ENCODE measurements at regions not wholly inside any gene's neighbourhood (a gene's known extent, or its start where the extent isn't known, plus 50 kb on each side); places are given as distances from the start of the nearest gene placed in this dataset.

DNA sequence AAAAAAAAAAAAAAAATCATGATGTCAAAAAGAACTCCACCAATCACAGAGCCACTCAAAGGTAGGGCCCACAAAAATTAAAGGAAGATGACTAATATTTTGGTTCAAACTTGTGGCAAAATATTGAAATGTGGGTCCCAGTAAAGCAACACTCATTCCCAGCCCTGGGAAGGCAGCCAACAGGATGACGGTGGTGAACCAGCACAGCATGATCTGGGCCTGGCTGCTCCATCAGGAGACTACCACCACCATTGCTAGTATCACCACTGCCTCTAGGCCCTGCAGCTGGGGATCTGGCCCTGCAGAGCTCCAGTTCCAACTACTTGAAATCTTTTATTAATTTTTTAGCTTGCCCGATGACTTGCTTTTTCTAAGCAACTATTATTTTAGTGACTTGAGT is 206.8 kb upstream of the ITGA1 start:
- Histone ChIP-seq H2AFZ (ENCODE audit: low read length) (no peak overlapping the region), H3K36me3 (ENCODE audit: low read depth, low read length) (no peaks in the 10 kb centered on the region), H3K27me3 (ENCODE audit: low read length) (no peaks in the 10 kb centered on the region), H3F3A (ENCODE audit: low read length, unreplicated experiment) (no peaks in the 10 kb centered on the region), H3K9me3 (ENCODE audit: low read length) (no peaks in the 10 kb centered on the region), H3K27ac (ENCODE audit: low read length) (no peak overlapping the region), H3K79me2 (ENCODE audit: low read length) (no peaks in the 10 kb centered on the region), H4K20me1 (ENCODE audit: low read length) (no peaks in the 10 kb centered on the region), H3K4me3 (ENCODE audit: low read length) (no peak overlapping the region), H3K4me1 (ENCODE audit: insufficient read depth, low read length) (peaks cover 13% of the 10 kb centered on the region; the same call in 1 of the 2 replicates), H3K4me2 (ENCODE audit: low read length) (no peak overlapping the region), H3K9ac (ENCODE audit: low read length) (no peak overlapping the region), H3K9me2 (replicated peaks; ENCODE audit: low read length) (no peaks in the 10 kb centered on the region)
- intact Hi-C loops (cut with micrococcal nuclease), result no loop called here
- ATAC-seq, result no peak
- DNase-seq, result peak; percentile 62
- BruUV-seq (replicated peaks), result no TSS peak
- ChIA-PET POLR2A (ENCODE audit: unreplicated experiment) (no interaction called here), CTCF (no interaction called here)
- no peak for TF ChIP-seq EZH2 (IDR thresholded peaks at IDR 0.05; ENCODE audit: low read length, unreplicated experiment)
- TF ChIP-seq, protein P1, sequence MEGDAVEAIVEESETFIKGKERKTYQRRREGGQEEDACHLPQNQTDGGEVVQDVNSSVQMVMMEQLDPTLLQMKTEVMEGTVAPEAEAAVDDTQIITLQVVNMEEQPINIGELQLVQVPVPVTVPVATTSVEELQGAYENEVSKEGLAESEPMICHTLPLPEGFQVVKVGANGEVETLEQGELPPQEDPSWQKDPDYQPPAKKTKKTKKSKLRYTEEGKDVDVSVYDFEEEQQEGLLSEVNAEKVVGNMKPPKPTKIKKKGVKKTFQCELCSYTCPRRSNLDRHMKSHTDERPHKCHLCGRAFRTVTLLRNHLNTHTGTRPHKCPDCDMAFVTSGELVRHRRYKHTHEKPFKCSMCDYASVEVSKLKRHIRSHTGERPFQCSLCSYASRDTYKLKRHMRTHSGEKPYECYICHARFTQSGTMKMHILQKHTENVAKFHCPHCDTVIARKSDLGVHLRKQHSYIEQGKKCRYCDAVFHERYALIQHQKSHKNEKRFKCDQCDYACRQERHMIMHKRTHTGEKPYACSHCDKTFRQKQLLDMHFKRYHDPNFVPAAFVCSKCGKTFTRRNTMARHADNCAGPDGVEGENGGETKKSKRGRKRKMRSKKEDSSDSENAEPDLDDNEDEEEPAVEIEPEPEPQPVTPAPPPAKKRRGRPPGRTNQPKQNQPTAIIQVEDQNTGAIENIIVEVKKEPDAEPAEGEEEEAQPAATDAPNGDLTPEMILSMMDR (conservative IDR thresholded peaks at IDR 0.05; ENCODE audit: low read depth, low read length), result no peak
- no peak for TF ChIP-seq EZH2phosphoT487 (IDR thresholded peaks at IDR 0.05; ENCODE audit: borderline replicate concordance, low read length)

DNA sequence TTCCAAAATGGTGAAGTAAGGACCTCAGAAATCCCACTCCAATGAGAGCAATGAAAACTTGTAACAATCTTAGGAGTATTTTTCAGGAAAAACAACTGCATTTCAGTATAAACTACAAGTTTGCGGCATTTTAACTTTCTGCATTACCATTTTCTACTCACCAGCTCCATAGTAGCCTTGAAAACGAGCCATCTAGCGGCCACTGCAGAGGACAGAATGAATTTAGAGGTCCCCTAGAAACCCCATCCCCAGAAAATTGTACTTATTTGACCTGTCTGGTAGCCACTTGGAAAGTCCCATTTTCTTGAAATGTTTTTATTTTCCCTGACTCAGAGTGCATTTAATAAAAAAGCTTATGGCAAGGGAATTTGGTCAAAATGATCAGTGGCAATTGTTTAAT is 205.4 kb upstream of the ITGA1 start:
- CTCF ChIA-PET, result interaction anchor here (0.5 kb wide), 1 partner anchor 19 kb away, joined by 3 read pairs; no protein-coding TSS in a partner anchor
- TF ChIP-seq EZH2phosphoT487 (IDR thresholded peaks at IDR 0.05; ENCODE audit: borderline replicate concordance, low read length) (no peak), EZH2 (IDR thresholded peaks at IDR 0.05; ENCODE audit: low read length, unreplicated experiment) (no peak)
- TF ChIP-seq, protein P1 (conservative IDR thresholded peaks at IDR 0.05; ENCODE audit: low read depth, low read length), result peak; percentile 56
- Histone ChIP-seq H3K36me3 (ENCODE audit: low read depth, low read length) (no peaks in the 10 kb centered on the region), H3F3A (ENCODE audit: low read length, unreplicated experiment) (no peaks in the 10 kb centered on the region), H3K4me1 (ENCODE audit: insufficient read depth, low read length) (peaks cover 13% of the 10 kb centered on the region; the same call in 1 of the 2 replicates), H3K79me2 (ENCODE audit: low read length) (no peaks in the 10 kb centered on the region), H3K9ac (ENCODE audit: low read length) (no peak overlapping the region), H3K9me2 (replicated peaks; ENCODE audit: low read length) (no peaks in the 10 kb centered on the region), H3K27ac (ENCODE audit: low read length) (no peak overlapping the region), H3K9me3 (ENCODE audit: low read length) (no peaks in the 10 kb centered on the region), H2AFZ (ENCODE audit: low read length) (no peak overlapping the region), H3K4me3 (ENCODE audit: low read length) (no peak overlapping the region), H4K20me1 (ENCODE audit: low read length) (no peaks in the 10 kb centered on the region), H3K27me3 (ENCODE audit: low read length) (no peaks in the 10 kb centered on the region), H3K4me2 (ENCODE audit: low read length) (no peak overlapping the region)
- no TSS peak for BruUV-seq (replicated peaks)
- DNase-seq (peak; percentile 6), ATAC-seq (no peak)
- intact Hi-C loops (cut with micrococcal nuclease), result no loop called here
- POLR2A ChIA-PET (ENCODE audit: unreplicated experiment), result no interaction called here

DNA sequence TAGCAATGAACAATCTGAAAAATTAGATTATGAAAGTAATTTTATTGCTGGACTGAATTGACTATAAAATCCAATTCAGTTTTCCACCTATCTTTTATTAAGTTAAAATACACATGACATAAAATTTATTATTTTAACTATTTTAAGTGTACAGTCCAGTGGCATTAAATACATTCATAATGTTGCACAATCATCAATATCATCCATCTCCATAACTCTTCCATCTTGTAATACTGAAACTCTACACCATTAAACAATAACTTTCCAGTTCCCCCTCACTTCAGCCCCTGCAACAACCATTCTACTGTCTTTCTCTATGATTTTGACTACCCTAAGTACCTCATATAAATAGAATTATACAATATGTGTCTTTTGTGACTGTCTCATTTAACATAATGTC is 200.6 kb upstream of the ITGA1 start:
- intact Hi-C loops (cut with micrococcal nuclease), result no loop called here
- ATAC-seq, result no peak
- Histone ChIP-seq H3K4me1 (ENCODE audit: insufficient read depth, low read length) (no peaks in the 10 kb centered on the region), H3K27ac (ENCODE audit: low read length) (no peak overlapping the region), H3K27me3 (ENCODE audit: low read length) (peaks cover 22% of the 10 kb centered on the region), H3F3A (ENCODE audit: low read length, unreplicated experiment) (no peaks in the 10 kb centered on the region), H3K4me2 (ENCODE audit: low read length) (no peak overlapping the region), H3K9me2 (replicated peaks; ENCODE audit: low read length) (no peaks in the 10 kb centered on the region), H3K36me3 (ENCODE audit: low read depth, low read length) (no peaks in the 10 kb centered on the region), H3K4me3 (ENCODE audit: low read length) (no peak overlapping the region), H3K79me2 (ENCODE audit: low read length) (no peaks in the 10 kb centered on the region), H3K9ac (ENCODE audit: low read length) (no peak overlapping the region), H2AFZ (ENCODE audit: low read length) (no peak overlapping the region), H4K20me1 (ENCODE audit: low read length) (no peaks in the 10 kb centered on the region), H3K9me3 (ENCODE audit: low read length) (no peaks in the 10 kb centered on the region)
- no TSS peak for BruUV-seq (replicated peaks)
- TF ChIP-seq, protein P1 (conservative IDR thresholded peaks at IDR 0.05; ENCODE audit: low read depth, low read length), result no peak
- TF ChIP-seq EZH2phosphoT487 (IDR thresholded peaks at IDR 0.05; ENCODE audit: borderline replicate concordance, low read length), result no peak
- no peak for TF ChIP-seq EZH2 (IDR thresholded peaks at IDR 0.05; ENCODE audit: low read length, unreplicated experiment)
- POLR2A ChIA-PET (ENCODE audit: unreplicated experiment), result no interaction called here
- CTCF ChIA-PET, result no interaction called here
- no peak for DNase-seq

All from PC-3 (cell line).